H1 (cell line): ENCODE measurements at regions not wholly inside any gene's neighbourhood (a gene's known extent, or its start where the extent isn't known, plus 50 kb on each side); places are given as distances from the start of the nearest gene placed in this dataset.

ENCODE experiments used
- CTCF ChIA-PET: fragments of 300-600 bp; sonication (Branson Sonifier 250); formaldehyde crosslinking; loops from one replicate; lab custom pipeline; 2021; ENCODE audit not compliant: partially characterized antibody; lab: Charles Lee
- POLR2A ChIA-PET: fragments of 300-600 bp; sonication (Branson Sonifier 250); formaldehyde crosslinking; loops from one replicate; lab custom pipeline; 2021; ENCODE audit warnings: inconsistent platforms; ENCODE audit not compliant: partially characterized antibody; lab: Charles Lee
- DNase-seq, 2 experiments: peaks; one replicate each; pipeline versions ENCODE4 v3.0.0 to v3.0.0-alpha.2; 2010 to 2022; ENCODE audit warnings: low spot score in 2 of 2, low read depth in 1 of 2, mixed read lengths in 1 of 2
- FAIRE-seq: peaks from 2 replicates; lab custom pipeline; 2011; peaks lifted over from hg19 to GRCh38; lab: Jason Lieb, UNC
- H2AFZ ChIP-seq: 2 replicates; pipeline ENCODE4 v1.8.1; 2012; ENCODE audit warnings: low read length, inconsistent platforms
- H2AK5ac ChIP-seq: 2 replicates; pipeline ENCODE4 v1.6.1; 2013; ENCODE audit warnings: low read depth, low read length
- H2BK120ac ChIP-seq: replicated peaks from 2 replicates; pipeline ENCODE3; 2013; ENCODE audit warnings: low read depth, low read length, inconsistent platforms
- H2BK12ac ChIP-seq: 2 replicates; pipeline ENCODE4 v1.6.1; 2013; ENCODE audit warnings: low read depth, low read length
- H2BK15ac ChIP-seq: 2 replicates; pipeline ENCODE4 v1.6.1; 2013; ENCODE audit warnings: low read length
- H2BK20ac ChIP-seq: 2 replicates; pipeline ENCODE4 v1.6.1; 2013; ENCODE audit warnings: low read length
- H2BK5ac ChIP-seq: 2 replicates; pipeline ENCODE4 v1.6.1; 2013; ENCODE audit warnings: low read depth, low read length
- H3K14ac ChIP-seq: 2 replicates; pipeline ENCODE4 v1.6.1; 2013; ENCODE audit warnings: inconsistent platforms; ENCODE audit not compliant: insufficient read length
- H3K18ac ChIP-seq: 2 replicates; pipeline ENCODE4 v1.6.1; 2013; ENCODE audit warnings: low read length; ENCODE audit errors: extremely low read depth
- H3K23ac ChIP-seq: 2 replicates; pipeline ENCODE4 v1.6.1; 2013; ENCODE audit warnings: inconsistent platforms; ENCODE audit not compliant: insufficient read length
- H3K23me2 ChIP-seq: 2 replicates; pipeline ENCODE4 v1.6.1; 2013; ENCODE audit warnings: low read depth, low read length
- H3K27ac ChIP-seq: 2 replicates; pipeline ENCODE4 v1.6.1; 2011; ENCODE audit warnings: low read depth, low read length, inconsistent platforms
- H3K27me3 ChIP-seq, 4 experiments: replicated peaks in 1 of 4; 1 replicate in 1 of 4; 2 replicates in 3 of 4; pipeline versions ENCODE4 v1.6.1 to v1.8.1; 2011 to 2013; ENCODE audit warnings: low read length in 3 of 4, mild to moderate bottlenecking in 3 of 4, inconsistent platforms in 2 of 4, mixed read lengths in 2 of 4, moderate library complexity in 1 of 4; ENCODE audit not compliant: control insufficient read depth in 3 of 4, insufficient read depth in 3 of 4; ENCODE audit errors: extremely low read depth in 1 of 4
- H3K36me3 ChIP-seq, 4 experiments: 2 replicates each; pipeline versions ENCODE4 v1.6.1 to v1.8.1; 2011 to 2013; ENCODE audit warnings: mild to moderate bottlenecking in 4 of 4, low read length in 3 of 4, moderate library complexity in 2 of 4, control low read depth in 1 of 4, inconsistent platforms in 1 of 4; ENCODE audit not compliant: insufficient read depth in 4 of 4, control insufficient read depth in 2 of 4
- H3K4ac ChIP-seq: replicated peaks from 2 replicates; pipeline ENCODE3; 2013; ENCODE audit warnings: low read length, low read depth, mixed read lengths, inconsistent platforms; ENCODE audit not compliant: insufficient read length
- H3K4me1 ChIP-seq, 4 experiments: replicated peaks in 1 of 4; 1 replicate in 1 of 4; 2 replicates in 3 of 4; pipeline versions ENCODE4 v1.6.1 to v1.8.1; 2011 to 2013; ENCODE audit warnings: low read length in 3 of 4, inconsistent platforms in 2 of 4, mixed read lengths in 1 of 4; ENCODE audit not compliant: insufficient read depth in 4 of 4, control insufficient read depth in 3 of 4
- H3K4me2 ChIP-seq, 2 experiments: 2 replicates each; pipeline versions ENCODE4 v1.6.1 to v1.8.1; 2011 to 2013; ENCODE audit warnings: low read depth in 2 of 2, low read length in 2 of 2, control low read depth in 1 of 2, inconsistent platforms in 1 of 2, mild to moderate bottlenecking in 1 of 2; ENCODE audit not compliant: insufficient read depth in 1 of 2
- H3K4me3 ChIP-seq, 4 experiments: fragments of 200-600, 300-600 bp in 1 of 4; sonication (generic), shearing (Covaris generic), sonication (Bioruptor Twin) in 1 of 4; 2 replicates each; pipeline versions ENCODE4 v1.5.1 to v1.8.1; 2011 to 2016; ENCODE audit warnings: low read length in 4 of 4, low read depth in 3 of 4, control low read depth in 2 of 4, inconsistent platforms in 2 of 4, mild to moderate bottlenecking in 2 of 4, mixed read lengths in 1 of 4, moderate library complexity in 1 of 4; ENCODE audit not compliant: insufficient read depth in 2 of 4; ENCODE audit errors: extremely low read depth in 1 of 4
- H3K56ac ChIP-seq: replicated peaks from 2 replicates; pipeline ENCODE3; 2013; ENCODE audit warnings: low read depth, mild to moderate bottlenecking, mixed read lengths, low read length, inconsistent platforms; ENCODE audit not compliant: insufficient read length
- H3K79me1 ChIP-seq: 2 replicates; pipeline ENCODE4 v1.6.1; 2013; ENCODE audit warnings: low read depth, low read length, control low read depth
- H3K79me2 ChIP-seq, 2 experiments: 2 replicates each; pipeline versions ENCODE4 v1.6.1 to v1.8.1; 2012 to 2013; ENCODE audit warnings: low read length in 2 of 2, mild to moderate bottlenecking in 2 of 2, inconsistent platforms in 1 of 2; ENCODE audit not compliant: insufficient read depth in 2 of 2, control insufficient read depth in 1 of 2
- H3K9ac ChIP-seq, 4 experiments: replicated peaks in 1 of 4; 1 replicate in 1 of 4; 2 replicates in 3 of 4; pipeline versions ENCODE4 v1.6.1 to v1.8.1; 2011 to 2013; ENCODE audit warnings: low read depth in 3 of 4, low read length in 3 of 4, control low read depth in 2 of 4, mild to moderate bottlenecking in 2 of 4, moderate library complexity in 2 of 4, inconsistent platforms in 1 of 4; ENCODE audit errors: extremely low read depth in 1 of 4
- H3K9me3 ChIP-seq, 2 experiments: 2 replicates each; pipeline versions ENCODE4 v1.6.1 to v1.8.1; 2012 to 2013; ENCODE audit warnings: mild to moderate bottlenecking in 2 of 2, moderate library complexity in 2 of 2, control low read depth in 1 of 2, inconsistent platforms in 1 of 2, low read depth in 1 of 2, low read length in 1 of 2, mixed read lengths in 1 of 2; ENCODE audit not compliant: insufficient read depth in 2 of 2
- H4K20me1 ChIP-seq, 2 experiments: replicated peaks in 1 of 2; 2 replicates each; pipeline versions ENCODE3 to v1.8.1; 2011 to 2013; ENCODE audit warnings: inconsistent platforms in 2 of 2, low read length in 2 of 2, mild to moderate bottlenecking in 1 of 2; ENCODE audit not compliant: insufficient read depth in 2 of 2, control insufficient read depth in 1 of 2
- H4K5ac ChIP-seq: 2 replicates; pipeline ENCODE4 v1.6.1; 2013; ENCODE audit warnings: low read length, low read depth, mixed read lengths, inconsistent platforms; ENCODE audit not compliant: insufficient read length
- H4K8ac ChIP-seq: 2 replicates; pipeline ENCODE4 v1.8.0; 2013; ENCODE audit warnings: mild to moderate bottlenecking, moderate library complexity, low read length, inconsistent platforms; ENCODE audit not compliant: insufficient read depth; ENCODE audit errors: extremely low read depth
- H4K91ac ChIP-seq: replicated peaks from 2 replicates; pipeline ENCODE3; 2013; ENCODE audit warnings: low read length, mixed read lengths, inconsistent platforms; ENCODE audit not compliant: insufficient read length
- ATF3 ChIP-seq: IDR thresholded peaks from 2 replicates; pipeline ENCODE4 v1.6.1; 2011; ENCODE audit warnings: low read depth, mild to moderate bottlenecking, low read length; ENCODE audit not compliant: insufficient read depth
- BRCA1 ChIP-seq: IDR thresholded peaks from 2 replicates; pipeline ENCODE4 v1.6.1; 2012; ENCODE audit warnings: low read depth, low read length, improper control_type of control experiment
- CTCF ChIP-seq, 3 experiments: IDR thresholded peaks; 1 replicate in 2 of 3; 2 replicates in 1 of 3; pipeline versions ENCODE4 v1.5.1 to v1.6.1; 2011; ENCODE audit warnings: low read length in 3 of 3, mild to moderate bottlenecking in 3 of 3, inconsistent platforms in 2 of 3, low read depth in 1 of 3, moderate library complexity in 1 of 3; ENCODE audit not compliant: insufficient read depth in 1 of 3; ENCODE audit errors: control extremely low read depth in 1 of 3
- HDAC2 ChIP-seq, 2 experiments: fragments of 300-600 bp in 1 of 2; sonication (generic) in 1 of 2; IDR thresholded peaks; 2 replicates each; pipeline ENCODE4 v1.6.1; 2011 to 2012; ENCODE audit warnings: low read depth in 2 of 2, low read length in 2 of 2, mild to moderate bottlenecking in 2 of 2, moderate library complexity in 2 of 2, borderline replicate concordance in 1 of 2, inconsistent platforms in 1 of 2
- POLR2A ChIP-seq, 2 experiments: IDR thresholded peaks; 1 replicate in 1 of 2; 2 replicates in 1 of 2; pipeline ENCODE4 v1.6.1; 2011; ENCODE audit warnings: low read depth in 2 of 2, low read length in 2 of 2, mild to moderate bottlenecking in 2 of 2; ENCODE audit errors: control extremely low read depth in 1 of 2
- POU5F1 ChIP-seq: IDR thresholded peaks from 2 replicates; pipeline ENCODE4 v1.6.1; 2011; ENCODE audit warnings: low read depth, mild to moderate bottlenecking, low read length, moderate library complexity
- RFX5 ChIP-seq: IDR thresholded peaks from 2 replicates; pipeline ENCODE4 v1.6.1; 2011; ENCODE audit warnings: low read depth, low read length, improper control_type of control experiment, borderline replicate concordance
- RNF2 ChIP-seq: fragments of 200-900, 300-1000 bp; sonication (generic); IDR thresholded peaks from 2 replicates; pipeline ENCODE4 v1.7.1; 2016; ENCODE audit warnings: borderline replicate concordance, low read depth, mild to moderate bottlenecking, antibody characterized with exemption, low read length; ENCODE audit not compliant: poor library complexity, severe bottlenecking; ENCODE audit errors: missing control alignments
- SIX5 ChIP-seq: IDR thresholded peaks from 2 replicates; pipeline ENCODE4 v1.6.1; 2011; ENCODE audit warnings: mild to moderate bottlenecking, low read depth, low read length
- USF2 ChIP-seq: IDR thresholded peaks from 2 replicates; pipeline ENCODE4 v1.6.1; 2011; ENCODE audit warnings: low read length, improper control_type of control experiment
- WGBS, 2 experiments: shearing (Covaris generic) in 1 of 2; methylation state at CpG; one replicate each; pipeline versions ENCODE4 v1.1.6 to v1.1.7; 2013 to 2015; ENCODE audit warnings: low lambda C conversion rate in 2 of 2, mixed read lengths in 2 of 2, inconsistent platforms in 1 of 2, low coverage in 1 of 2, missing lambda C conversion rate in 1 of 2; ENCODE audit not compliant: insufficient replicate concordance in 2 of 2, insufficient coverage in 1 of 2, insufficient read length in 1 of 2; ENCODE audit errors: extremely low coverage in 1 of 2, missing lambda C conversion rate in 1 of 2; 5-methylcytosine and 5-hydroxymethylcytosine counted together

- Histone ChIP-seq H3K4me2 (no peak overlapping the region), H3K23ac (no peak overlapping the region), H3K79me1 (no peaks in the 10 kb centered on the region), H2BK15ac (no peak overlapping the region), H3K4ac (no peak overlapping the region), H2BK12ac (no peak overlapping the region), H2BK20ac (no peak overlapping the region), H4K91ac (no peak overlapping the region), H3K36me3 (no peaks in the 10 kb centered on the region), H3K14ac (no peak overlapping the region), H2AFZ (no peak overlapping the region), H2AK5ac (no peak overlapping the region), H3K4me3 (no peak overlapping the region), H3K27ac (no peak overlapping the region), H2BK120ac (no peak overlapping the region), H3K9ac (no peak overlapping the region), H3K56ac (no peak overlapping the region), H4K5ac (no peak overlapping the region), H3K18ac (no peak overlapping the region), H2BK5ac (no peak overlapping the region), H3K27me3 (no peaks in the 10 kb centered on the region), H3K79me2 (no peaks in the 10 kb centered on the region), H3K23me2 (no peaks in the 10 kb centered on the region), H3K4me1 (no peaks in the 10 kb centered on the region), H3K9me3 (no peaks in the 10 kb centered on the region), H4K20me1 (no peaks in the 10 kb centered on the region), H4K8ac (no peak overlapping the region)
- ChIA-PET CTCF (interaction anchor here (2.0 kb wide), 1 partner anchor 15 kb away, joined by 5 read pairs; no protein-coding TSS in a partner anchor), POLR2A (no interaction called here)
- FAIRE-seq (no peak), DNase-seq (no peak)
- WGBS, 2 experiments: 95% methylated on average over 5 of the region's 5 CpGs; no CpG with 5 or more reads in 1 of the 2 experiments
- TF ChIP-seq BRCA1: no peak
- no peak for TF ChIP-seq SIX5
- TF ChIP-seq RFX5: no peak
- TF ChIP-seq HDAC2 (IDR thresholded peaks at IDR 0.05; ENCODE audit: borderline replicate concordance in 1 of 2, low read depth in 2 of 2, low read length in 2 of 2): no peak
- TF ChIP-seq CTCF (IDR thresholded peaks at IDR 0.05; ENCODE audit: control extremely low read depth in 1 of 3, insufficient read depth in 1 of 3, low read depth in 1 of 3, low read length in 3 of 3): no peak
- TF ChIP-seq USF2: no peak
- no peak for TF ChIP-seq ATF3
- TF ChIP-seq POU5F1: no peak
- no peak for TF ChIP-seq POLR2A (IDR thresholded peaks at IDR 0.05; ENCODE audit: control extremely low read depth in 1 of 2, low read depth in 2 of 2, low read length in 2 of 2)
- TF ChIP-seq RNF2: no peak
These were observed 84.1 kb upstream of the INHBA start for GRCh38 chr7:41786944-41787343.
